H1 (cell line): ENCODE measurements at regions not wholly inside any gene's neighbourhood (a gene's known extent, or its start where the extent isn't known, plus 50 kb on each side); places are given as distances from the start of the nearest gene placed in this dataset.

Source experiments
- CTCF ChIA-PET: fragments of 300-600 bp; sonication (Branson Sonifier 250); formaldehyde crosslinking; loops from one replicate; lab custom pipeline; 2021; ENCODE audit not compliant: partially characterized antibody; lab: Charles Lee
- POLR2A ChIA-PET: fragments of 300-600 bp; sonication (Branson Sonifier 250); formaldehyde crosslinking; loops from one replicate; lab custom pipeline; 2021; ENCODE audit warnings: inconsistent platforms; ENCODE audit not compliant: partially characterized antibody; lab: Charles Lee
- DNase-seq, 2 experiments: peaks; one replicate each; pipeline versions ENCODE4 v3.0.0 to v3.0.0-alpha.2; 2010 to 2022; ENCODE audit warnings: low spot score in 2 of 2, low read depth in 1 of 2, mixed read lengths in 1 of 2
- FAIRE-seq: peaks from 2 replicates; lab custom pipeline; 2011; peaks lifted over from hg19 to GRCh38; lab: Jason Lieb, UNC
- H2AFZ ChIP-seq: 2 replicates; pipeline ENCODE4 v1.8.1; 2012; ENCODE audit warnings: low read length, inconsistent platforms
- H2AK5ac ChIP-seq: 2 replicates; pipeline ENCODE4 v1.6.1; 2013; ENCODE audit warnings: low read depth, low read length
- H2BK120ac ChIP-seq: replicated peaks from 2 replicates; pipeline ENCODE3; 2013; ENCODE audit warnings: low read depth, low read length, inconsistent platforms
- H2BK12ac ChIP-seq: 2 replicates; pipeline ENCODE4 v1.6.1; 2013; ENCODE audit warnings: low read depth, low read length
- H2BK15ac ChIP-seq: 2 replicates; pipeline ENCODE4 v1.6.1; 2013; ENCODE audit warnings: low read length
- H2BK20ac ChIP-seq: 2 replicates; pipeline ENCODE4 v1.6.1; 2013; ENCODE audit warnings: low read length
- H2BK5ac ChIP-seq: 2 replicates; pipeline ENCODE4 v1.6.1; 2013; ENCODE audit warnings: low read depth, low read length
- H3K14ac ChIP-seq: 2 replicates; pipeline ENCODE4 v1.6.1; 2013; ENCODE audit warnings: inconsistent platforms; ENCODE audit not compliant: insufficient read length
- H3K18ac ChIP-seq: 2 replicates; pipeline ENCODE4 v1.6.1; 2013; ENCODE audit warnings: low read length; ENCODE audit errors: extremely low read depth
- H3K23ac ChIP-seq: 2 replicates; pipeline ENCODE4 v1.6.1; 2013; ENCODE audit warnings: inconsistent platforms; ENCODE audit not compliant: insufficient read length
- H3K23me2 ChIP-seq: 2 replicates; pipeline ENCODE4 v1.6.1; 2013; ENCODE audit warnings: low read depth, low read length
- H3K27ac ChIP-seq: 2 replicates; pipeline ENCODE4 v1.6.1; 2011; ENCODE audit warnings: low read depth, low read length, inconsistent platforms
- H3K27me3 ChIP-seq, 4 experiments: replicated peaks in 1 of 4; 1 replicate in 1 of 4; 2 replicates in 3 of 4; pipeline versions ENCODE4 v1.6.1 to v1.8.1; 2011 to 2013; ENCODE audit warnings: low read length in 3 of 4, mild to moderate bottlenecking in 3 of 4, inconsistent platforms in 2 of 4, mixed read lengths in 2 of 4, moderate library complexity in 1 of 4; ENCODE audit not compliant: control insufficient read depth in 3 of 4, insufficient read depth in 3 of 4; ENCODE audit errors: extremely low read depth in 1 of 4
- H3K36me3 ChIP-seq, 4 experiments: 2 replicates each; pipeline versions ENCODE4 v1.6.1 to v1.8.1; 2011 to 2013; ENCODE audit warnings: mild to moderate bottlenecking in 4 of 4, low read length in 3 of 4, moderate library complexity in 2 of 4, control low read depth in 1 of 4, inconsistent platforms in 1 of 4; ENCODE audit not compliant: insufficient read depth in 4 of 4, control insufficient read depth in 2 of 4
- H3K4ac ChIP-seq: replicated peaks from 2 replicates; pipeline ENCODE3; 2013; ENCODE audit warnings: low read length, low read depth, mixed read lengths, inconsistent platforms; ENCODE audit not compliant: insufficient read length
- H3K4me1 ChIP-seq, 4 experiments: replicated peaks in 1 of 4; 1 replicate in 1 of 4; 2 replicates in 3 of 4; pipeline versions ENCODE4 v1.6.1 to v1.8.1; 2011 to 2013; ENCODE audit warnings: low read length in 3 of 4, inconsistent platforms in 2 of 4, mixed read lengths in 1 of 4; ENCODE audit not compliant: insufficient read depth in 4 of 4, control insufficient read depth in 3 of 4
- H3K4me2 ChIP-seq, 2 experiments: 2 replicates each; pipeline versions ENCODE4 v1.6.1 to v1.8.1; 2011 to 2013; ENCODE audit warnings: low read depth in 2 of 2, low read length in 2 of 2, control low read depth in 1 of 2, inconsistent platforms in 1 of 2, mild to moderate bottlenecking in 1 of 2; ENCODE audit not compliant: insufficient read depth in 1 of 2
- H3K4me3 ChIP-seq, 4 experiments: fragments of 200-600, 300-600 bp in 1 of 4; sonication (generic), shearing (Covaris generic), sonication (Bioruptor Twin) in 1 of 4; 2 replicates each; pipeline versions ENCODE4 v1.5.1 to v1.8.1; 2011 to 2016; ENCODE audit warnings: low read length in 4 of 4, low read depth in 3 of 4, control low read depth in 2 of 4, inconsistent platforms in 2 of 4, mild to moderate bottlenecking in 2 of 4, mixed read lengths in 1 of 4, moderate library complexity in 1 of 4; ENCODE audit not compliant: insufficient read depth in 2 of 4; ENCODE audit errors: extremely low read depth in 1 of 4
- H3K56ac ChIP-seq: replicated peaks from 2 replicates; pipeline ENCODE3; 2013; ENCODE audit warnings: low read depth, mild to moderate bottlenecking, mixed read lengths, low read length, inconsistent platforms; ENCODE audit not compliant: insufficient read length
- H3K79me1 ChIP-seq: 2 replicates; pipeline ENCODE4 v1.6.1; 2013; ENCODE audit warnings: low read depth, low read length, control low read depth
- H3K79me2 ChIP-seq, 2 experiments: 2 replicates each; pipeline versions ENCODE4 v1.6.1 to v1.8.1; 2012 to 2013; ENCODE audit warnings: low read length in 2 of 2, mild to moderate bottlenecking in 2 of 2, inconsistent platforms in 1 of 2; ENCODE audit not compliant: insufficient read depth in 2 of 2, control insufficient read depth in 1 of 2
- H3K9ac ChIP-seq, 4 experiments: replicated peaks in 1 of 4; 1 replicate in 1 of 4; 2 replicates in 3 of 4; pipeline versions ENCODE4 v1.6.1 to v1.8.1; 2011 to 2013; ENCODE audit warnings: low read depth in 3 of 4, low read length in 3 of 4, control low read depth in 2 of 4, mild to moderate bottlenecking in 2 of 4, moderate library complexity in 2 of 4, inconsistent platforms in 1 of 4; ENCODE audit errors: extremely low read depth in 1 of 4
- H3K9me3 ChIP-seq, 2 experiments: 2 replicates each; pipeline versions ENCODE4 v1.6.1 to v1.8.1; 2012 to 2013; ENCODE audit warnings: mild to moderate bottlenecking in 2 of 2, moderate library complexity in 2 of 2, control low read depth in 1 of 2, inconsistent platforms in 1 of 2, low read depth in 1 of 2, low read length in 1 of 2, mixed read lengths in 1 of 2; ENCODE audit not compliant: insufficient read depth in 2 of 2
- H4K20me1 ChIP-seq, 2 experiments: replicated peaks in 1 of 2; 2 replicates each; pipeline versions ENCODE3 to v1.8.1; 2011 to 2013; ENCODE audit warnings: inconsistent platforms in 2 of 2, low read length in 2 of 2, mild to moderate bottlenecking in 1 of 2; ENCODE audit not compliant: insufficient read depth in 2 of 2, control insufficient read depth in 1 of 2
- H4K5ac ChIP-seq: 2 replicates; pipeline ENCODE4 v1.6.1; 2013; ENCODE audit warnings: low read length, low read depth, mixed read lengths, inconsistent platforms; ENCODE audit not compliant: insufficient read length
- H4K8ac ChIP-seq: 2 replicates; pipeline ENCODE4 v1.8.0; 2013; ENCODE audit warnings: mild to moderate bottlenecking, moderate library complexity, low read length, inconsistent platforms; ENCODE audit not compliant: insufficient read depth; ENCODE audit errors: extremely low read depth
- H4K91ac ChIP-seq: replicated peaks from 2 replicates; pipeline ENCODE3; 2013; ENCODE audit warnings: low read length, mixed read lengths, inconsistent platforms; ENCODE audit not compliant: insufficient read length
- CBX8 ChIP-seq: fragments of 300-800, 300-1000 bp; sonication (generic); IDR thresholded peaks from 2 replicates; pipeline ENCODE4 v1.7.1; 2016; ENCODE audit warnings: low read depth, low read length, borderline replicate concordance
- CHD1 ChIP-seq: IDR thresholded peaks from 2 replicates; pipeline ENCODE4 v1.6.1; 2012; ENCODE audit warnings: low read depth, low read length, improper control_type of control experiment
- CHD2 ChIP-seq: IDR thresholded peaks from 2 replicates; pipeline ENCODE4 v1.6.1; 2012; ENCODE audit warnings: low read length, improper control_type of control experiment
- CTBP2 ChIP-seq: IDR thresholded peaks from 2 replicates; pipeline ENCODE4 v1.7.0; 2011; ENCODE audit warnings: borderline replicate concordance, mild to moderate bottlenecking, moderate library complexity, mixed read lengths, low read length; ENCODE audit not compliant: insufficient read depth, insufficient read length
- GTF2F1 ChIP-seq: IDR thresholded peaks from 2 replicates; pipeline ENCODE4 v1.6.1; 2012; ENCODE audit warnings: low read depth, low read length, improper control_type of control experiment, borderline replicate concordance
- JUN ChIP-seq: IDR thresholded peaks from 2 replicates; pipeline ENCODE4 v1.6.1; 2011; ENCODE audit warnings: low read depth, mild to moderate bottlenecking, improper control_type of control experiment, low read length
- NRF1 ChIP-seq: IDR thresholded peaks from 2 replicates; pipeline ENCODE4 v1.6.1; 2011; ENCODE audit warnings: mild to moderate bottlenecking, low read depth, low read length, improper control_type of control experiment
- RNF2 ChIP-seq: fragments of 200-900, 300-1000 bp; sonication (generic); IDR thresholded peaks from 2 replicates; pipeline ENCODE4 v1.7.1; 2016; ENCODE audit warnings: borderline replicate concordance, low read depth, mild to moderate bottlenecking, antibody characterized with exemption, low read length; ENCODE audit not compliant: poor library complexity, severe bottlenecking; ENCODE audit errors: missing control alignments
- SIN3A ChIP-seq, 2 experiments: IDR thresholded peaks in 1 of 2; conservative IDR thresholded peaks in 1 of 2; 2 replicates each; pipeline ENCODE4 v1.6.1; 2011 to 2012; ENCODE audit warnings: low read length in 2 of 2, improper control_type of control experiment in 1 of 2, low read depth in 1 of 2, mild to moderate bottlenecking in 1 of 2
- YY1 ChIP-seq: IDR thresholded peaks from 2 replicates; pipeline ENCODE4 v1.6.1; 2011; ENCODE audit warnings: low read depth, mild to moderate bottlenecking, low read length
- TF ChIP-seq, protein P1 (sequence below): IDR thresholded peaks from 2 replicates; pipeline ENCODE4 v1.6.1; 2012; ENCODE audit warnings: inconsistent platforms
- TF ChIP-seq, protein P2 (sequence below): IDR thresholded peaks from 2 replicates; pipeline ENCODE4 v1.6.1; 2012; ENCODE audit warnings: inconsistent platforms

DNA sequence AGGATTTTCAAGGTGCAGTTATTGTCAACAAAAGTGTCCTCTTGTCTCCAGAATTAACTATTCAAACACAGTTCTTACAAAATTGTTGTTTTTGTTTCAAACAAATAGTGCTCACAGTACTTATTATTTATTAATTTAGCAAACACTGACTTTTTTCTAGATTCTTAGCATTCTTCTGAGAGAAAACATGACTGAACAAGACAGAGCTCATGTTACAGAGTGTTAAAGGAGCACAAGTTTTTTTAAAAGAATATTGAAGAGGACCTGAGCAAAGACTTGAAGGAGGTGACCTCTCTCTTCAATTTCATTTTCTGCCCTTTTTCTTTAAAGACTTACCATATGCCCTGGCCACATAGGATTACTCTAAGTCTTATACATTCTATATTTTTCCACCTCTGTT, 2220.3 kb upstream of the AGA start:
- Histone ChIP-seq H3K18ac (no peak overlapping the region), H4K91ac (no peak overlapping the region), H3K4me2 (no peak overlapping the region), H3K4ac (no peak overlapping the region), H2BK5ac (no peak overlapping the region), H3K79me1 (no peaks in the 10 kb centered on the region), H2BK15ac (no peak overlapping the region), H3K23me2 (peaks cover 7% of the 10 kb centered on the region; the same call in 1 of the 2 replicates), H2BK20ac (no peak overlapping the region), H4K20me1 (peaks cover 0 to 2% of the 10 kb centered on the region in 2 experiments), H4K5ac (no peak overlapping the region), H2AK5ac (no peak overlapping the region), H3K36me3 (no peaks in the 10 kb centered on the region), H2AFZ (no peak overlapping the region), H3K4me3 (no peak overlapping the region), H3K4me1 (no peaks in the 10 kb centered on the region), H3K56ac (no peak overlapping the region), H2BK12ac (no peak overlapping the region), H3K27ac (no peak overlapping the region), H4K8ac (no peak overlapping the region), H3K14ac (no peak overlapping the region), H3K9ac (no peak overlapping the region), H2BK120ac (no peak overlapping the region), H3K9me3 (no peaks in the 10 kb centered on the region), H3K79me2 (no peaks in the 10 kb centered on the region), H3K27me3 (no peaks in the 10 kb centered on the region), H3K23ac (no peak overlapping the region)
- CTCF ChIA-PET = no interaction called here
- DNase-seq (no peak), FAIRE-seq (no peak)
- POLR2A ChIA-PET = no interaction called here
- TF ChIP-seq RNF2 (no peak), YY1 (no peak), CTBP2 (no peak), NRF1 (no peak), CHD1 (no peak), SIN3A (conservative IDR thresholded peaks at IDR 0.05 in 1 of 2, IDR thresholded peaks at IDR 0.05 in 1 of 2; ENCODE audit: low read depth in 1 of 2, low read length in 2 of 2) (no peak), JUN (no peak), CHD2 (no peak), CBX8 (no peak), GTF2F1 (no peak)
- TF ChIP-seq, protein P1, sequence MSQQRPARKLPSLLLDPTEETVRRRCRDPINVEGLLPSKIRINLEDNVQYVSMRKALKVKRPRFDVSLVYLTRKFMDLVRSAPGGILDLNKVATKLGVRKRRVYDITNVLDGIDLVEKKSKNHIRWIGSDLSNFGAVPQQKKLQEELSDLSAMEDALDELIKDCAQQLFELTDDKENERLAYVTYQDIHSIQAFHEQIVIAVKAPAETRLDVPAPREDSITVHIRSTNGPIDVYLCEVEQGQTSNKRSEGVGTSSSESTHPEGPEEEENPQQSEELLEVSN = no peak
- TF ChIP-seq, protein P2, sequence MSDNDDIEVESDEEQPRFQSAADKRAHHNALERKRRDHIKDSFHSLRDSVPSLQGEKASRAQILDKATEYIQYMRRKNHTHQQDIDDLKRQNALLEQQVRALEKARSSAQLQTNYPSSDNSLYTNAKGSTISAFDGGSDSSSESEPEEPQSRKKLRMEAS = no peak
